HG02943 (cell line): ENCODE measurements at regions not wholly inside any gene's neighbourhood (a gene's known extent, or its start where the extent isn't known, plus 50 kb on each side); places are given as distances from the start of the nearest gene placed in this dataset.

Experiments
- ATAC-seq: cut with Tn5 transposase; IDR thresholded peaks from one replicate; pipeline ENCODE4 v1.9.1; 2021; ENCODE audit warnings: mild to moderate bottlenecking, low read depth, moderate library complexity; ENCODE audit not compliant: unreplicated experiment

GRCh38 chr17:72297326-72298115, 176.7 kb downstream of the SOX9 start:
- ATAC-seq: no peak

- ATAC-seq: no peak
These were observed 178.3 kb downstream of the SOX9 start for GRCh38 chr17:72299100-72299499.

- no peak for ATAC-seq
These were observed 178.8 kb downstream of the SOX9 start for GRCh38 chr17:72299592-72299991.

GRCh38 chr17:72301887-72302286, 181.1 kb downstream of the SOX9 start:
- ATAC-seq: no peak

- ATAC-seq: no peak
These were observed 181.9 kb downstream of the SOX9 start for GRCh38 chr17:72302735-72303134.

- ATAC-seq: no peak
These were observed 183.2 kb downstream of the SOX9 start for GRCh38 chr17:72303787-72304733.

GRCh38 chr17:72304859-72305258, 184.0 kb downstream of the SOX9 start:
- ATAC-seq: no peak

- ATAC-seq: no peak
These were observed 184.7 kb downstream of the SOX9 start for GRCh38 chr17:72305472-72305871.

GRCh38 chr17:72306037-72306436, 185.2 kb downstream of the SOX9 start:
- no peak for ATAC-seq

GRCh38 chr17:72307836-72308235, 187.0 kb downstream of the SOX9 start:
- no peak for ATAC-seq

GRCh38 chr17:72308744-72309385, 188.0 kb downstream of the SOX9 start:
- no peak for ATAC-seq

- ATAC-seq: no peak
These were observed 190.2 kb downstream of the SOX9 start for GRCh38 chr17:72311004-72311403.

- ATAC-seq: no peak
These were observed 194.5 kb downstream of the SOX9 start for GRCh38 chr17:72315122-72315913.

GRCh38 chr17:72318131-72318530, 197.3 kb downstream of the SOX9 start:
- no peak for ATAC-seq

- no peak for ATAC-seq
These were observed 201.1 kb downstream of the SOX9 start for GRCh38 chr17:72321896-72322295.

- no peak for ATAC-seq
These were observed 211.5 kb downstream of the SOX9 start for GRCh38 chr17:72332367-72332766.

GRCh38 chr17:72333570-72333969, 212.8 kb downstream of the SOX9 start:
- no peak for ATAC-seq

GRCh38 chr17:72334205-72334604, 213.4 kb downstream of the SOX9 start:
- no peak for ATAC-seq

- ATAC-seq: no peak
These were observed 215.4 kb downstream of the SOX9 start for GRCh38 chr17:72336026-72336803.

- ATAC-seq: no peak
These were observed 215.9 kb downstream of the SOX9 start for GRCh38 chr17:72336804-72337070.
